ENCODE measurements at regions not wholly inside any gene's neighbourhood (a gene's known extent, or its start where the extent isn't known, plus 50 kb on each side); places are given as distances from the start of the nearest gene placed in this dataset.

- no peaks in the 10 kb centered on the region for H3K4me1 Mint-ChIP-seq (ENCODE audit: low read depth)
- no peaks in the 10 kb centered on the region for H3K36me3 Mint-ChIP-seq (ENCODE audit: insufficient read depth)
- no peaks in the 10 kb centered on the region for H3K27me3 Mint-ChIP-seq (ENCODE audit: low read depth)
- DNase-seq, result no peak
- no peak overlapping the region for H3K4me3 Mint-ChIP-seq
- peaks cover 15% of the 10 kb centered on the region for H3K9me3 Mint-ChIP-seq
- no peak for ATAC-seq
These were observed 1013.3 kb upstream of the SEMA6D start for GRCh38 chr15:46703871-46704637.

- Mint-ChIP-seq H3K4me3 (no peak overlapping the region), H3K9me3 (peaks cover 19% of the 10 kb centered on the region), H3K36me3 (ENCODE audit: insufficient read depth) (no peaks in the 10 kb centered on the region), H3K27me3 (ENCODE audit: low read depth) (no peaks in the 10 kb centered on the region), H3K4me1 (ENCODE audit: low read depth) (no peaks in the 10 kb centered on the region)
- DNase-seq, result no peak
- ATAC-seq, result no peak
These were observed 1009.9 kb upstream of the SEMA6D start for GRCh38 chr15:46707452-46707851.

GRCh38 chr15:46708226-46708625 lies 1009.1 kb upstream of the SEMA6D start:
- no peak for ATAC-seq
- no peaks in the 10 kb centered on the region for H3K4me1 Mint-ChIP-seq (ENCODE audit: low read depth)
- no peak overlapping the region for H3K4me3 Mint-ChIP-seq
- no peaks in the 10 kb centered on the region for H3K36me3 Mint-ChIP-seq (ENCODE audit: insufficient read depth)
- peaks cover 19% of the 10 kb centered on the region for H3K9me3 Mint-ChIP-seq
- H3K27me3 Mint-ChIP-seq (ENCODE audit: low read depth), result no peaks in the 10 kb centered on the region
- no peak for DNase-seq

GRCh38 chr15:46709460-46710083 lies 1007.7 kb upstream of the SEMA6D start:
- Mint-ChIP-seq H3K4me1 (ENCODE audit: low read depth) (no peaks in the 10 kb centered on the region), H3K9me3 (peaks cover 23% of the 10 kb centered on the region), H3K4me3 (no peak overlapping the region)

GRCh38 chr15:46710401-46710960 lies 1006.8 kb upstream of the SEMA6D start:
- H3K4me1 Mint-ChIP-seq (ENCODE audit: low read depth), result no peaks in the 10 kb centered on the region
- H3K9me3 Mint-ChIP-seq, result peaks cover 19% of the 10 kb centered on the region
- DNase-seq, result no peak
- H3K27me3 Mint-ChIP-seq (ENCODE audit: low read depth), result no peaks in the 10 kb centered on the region
- no peak for ATAC-seq
- no peaks in the 10 kb centered on the region for H3K36me3 Mint-ChIP-seq (ENCODE audit: insufficient read depth)
- H3K4me3 Mint-ChIP-seq, result no peak overlapping the region

More at GRCh38 chr15:46709460-46710083, 1007.7 kb upstream of the SEMA6D start:
- no peaks in the 10 kb centered on the region for H3K27me3 Mint-ChIP-seq (ENCODE audit: low read depth)
- ATAC-seq (no peak), DNase-seq (no peak)
- no peaks in the 10 kb centered on the region for H3K36me3 Mint-ChIP-seq (ENCODE audit: insufficient read depth)

GRCh38 chr15:46713045-46713444 lies 1004.3 kb upstream of the SEMA6D start:
- Mint-ChIP-seq H3K4me3 (no peak overlapping the region), H3K27me3 (ENCODE audit: low read depth) (no peaks in the 10 kb centered on the region), H3K4me1 (ENCODE audit: low read depth) (no peaks in the 10 kb centered on the region), H3K36me3 (ENCODE audit: insufficient read depth) (no peaks in the 10 kb centered on the region), H3K9me3 (peaks cover 10% of the 10 kb centered on the region)
- no peak for DNase-seq
- no peak for ATAC-seq

DNA sequence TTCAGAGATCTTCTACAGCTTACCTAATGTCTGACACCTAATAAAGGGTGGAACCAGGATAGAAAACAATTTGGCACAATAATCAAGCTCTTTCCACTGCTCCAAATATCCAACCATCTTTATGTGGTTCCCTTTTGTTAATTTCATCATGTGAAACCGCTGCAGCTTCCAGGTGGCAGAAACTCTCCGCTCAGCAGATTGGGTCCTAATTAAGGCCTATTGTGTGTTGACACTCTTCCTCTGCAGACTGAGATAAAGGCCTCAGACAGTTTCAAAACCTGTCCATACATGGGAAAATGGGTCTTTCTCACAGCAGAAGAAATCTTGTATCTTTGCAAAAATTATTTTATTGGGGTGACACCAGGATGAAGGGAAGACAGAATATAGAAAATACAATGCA lies 1002.4 kb upstream of the SEMA6D start:
- DNase-seq (no peak), ATAC-seq (no peak)
- Mint-ChIP-seq H3K36me3 (ENCODE audit: insufficient read depth) (no peaks in the 10 kb centered on the region), H3K9me3 (peaks cover 11% of the 10 kb centered on the region), H3K27me3 (ENCODE audit: low read depth) (no peaks in the 10 kb centered on the region), H3K4me3 (no peak overlapping the region), H3K4me1 (ENCODE audit: low read depth) (no peaks in the 10 kb centered on the region)

GRCh38 chr15:46723308-46723707 lies 994.0 kb upstream of the SEMA6D start:
- H3K27me3 Mint-ChIP-seq (ENCODE audit: low read depth), result no peaks in the 10 kb centered on the region
- peaks cover 31% of the 10 kb centered on the region for H3K9me3 Mint-ChIP-seq
- H3K4me1 Mint-ChIP-seq (ENCODE audit: low read depth), result no peaks in the 10 kb centered on the region
- DNase-seq (no peak), ATAC-seq (no peak)
- no peaks in the 10 kb centered on the region for H3K36me3 Mint-ChIP-seq (ENCODE audit: insufficient read depth)
- H3K4me3 Mint-ChIP-seq, result no peak overlapping the region

DNA sequence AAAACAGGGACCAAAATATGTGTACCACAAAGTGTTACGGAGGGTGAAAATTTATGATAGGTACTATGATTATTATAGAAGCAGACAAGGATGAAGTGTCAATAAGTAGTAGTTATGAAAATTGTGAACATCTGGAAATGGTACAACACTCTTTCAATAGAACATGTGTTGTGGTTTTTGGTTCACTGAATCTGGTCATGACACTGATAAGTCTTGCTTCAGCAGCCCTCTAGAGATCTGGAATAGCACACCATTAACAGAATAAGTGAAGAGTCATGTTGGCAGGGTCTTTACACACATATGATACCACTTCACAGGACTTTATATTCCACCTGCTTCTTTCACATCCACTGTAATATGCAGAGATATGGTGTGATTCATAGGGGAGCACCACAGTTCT lies 985.2 kb upstream of the SEMA6D start:
- DNase-seq, result no peak
- H3K27me3 Mint-ChIP-seq (ENCODE audit: low read depth), result no peaks in the 10 kb centered on the region
- H3K4me3 Mint-ChIP-seq, result no peak overlapping the region

DNA sequence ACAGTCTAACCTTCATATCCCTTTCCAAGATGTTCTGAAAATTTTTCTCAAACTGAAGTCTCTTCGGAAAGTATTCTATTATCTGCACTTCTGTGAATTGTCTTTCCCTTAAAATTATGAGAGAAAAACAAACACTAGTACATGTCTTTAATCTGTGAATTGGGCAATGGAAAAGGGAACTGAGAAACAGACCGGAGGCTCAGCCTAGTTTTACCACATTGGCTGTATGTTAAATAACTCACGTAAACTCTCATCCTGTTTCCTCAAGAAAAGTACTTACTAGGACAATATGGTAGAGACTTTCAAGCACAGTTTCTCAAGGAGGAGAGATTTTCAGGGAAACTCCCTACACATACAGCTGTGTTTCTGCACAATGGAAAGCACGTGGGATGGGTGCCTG lies 982.2 kb upstream of the SEMA6D start:
- Mint-ChIP-seq H3K4me3 (no peak overlapping the region), H3K4me1 (ENCODE audit: low read depth) (no peaks in the 10 kb centered on the region), H3K9me3 (peaks cover 17% of the 10 kb centered on the region), H3K27me3 (ENCODE audit: low read depth) (no peaks in the 10 kb centered on the region), H3K36me3 (ENCODE audit: insufficient read depth) (no peaks in the 10 kb centered on the region)
- ATAC-seq, result no peak
- no peak for DNase-seq

More for the DNA sequence above, 985.2 kb upstream of the SEMA6D start:
- no peak for ATAC-seq
- Mint-ChIP-seq H3K9me3 (peaks cover 28% of the 10 kb centered on the region), H3K4me1 (ENCODE audit: low read depth) (no peaks in the 10 kb centered on the region), H3K36me3 (ENCODE audit: insufficient read depth) (no peaks in the 10 kb centered on the region)

DNA sequence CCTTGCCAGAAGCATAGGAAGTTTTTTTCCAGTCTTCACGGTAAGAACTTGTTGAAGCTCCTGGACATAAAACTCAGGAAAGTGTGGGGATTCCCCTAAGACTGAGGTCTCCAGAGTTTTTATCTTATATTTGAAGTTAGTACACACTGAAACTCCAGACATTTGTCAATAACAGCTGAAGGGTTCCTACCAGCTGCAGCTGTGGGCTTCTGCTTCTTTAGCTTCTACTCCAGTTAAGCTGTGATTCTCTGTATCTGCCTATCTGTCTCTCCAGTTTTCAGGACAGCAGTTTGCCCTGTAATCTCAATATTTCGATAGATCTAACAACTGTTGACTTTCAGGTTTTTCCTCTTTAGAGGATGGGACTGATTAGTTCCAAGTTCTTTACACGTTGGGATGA lies 966.0 kb upstream of the SEMA6D start:
- no peak for DNase-seq
- Mint-ChIP-seq H3K9me3 (peaks cover 19% of the 10 kb centered on the region), H3K4me1 (ENCODE audit: low read depth) (no peaks in the 10 kb centered on the region), H3K27me3 (ENCODE audit: low read depth) (no peaks in the 10 kb centered on the region), H3K4me3 (no peak overlapping the region), H3K36me3 (ENCODE audit: insufficient read depth) (no peaks in the 10 kb centered on the region)
- no peak for ATAC-seq

GRCh38 chr15:46753946-46754345 lies 963.4 kb upstream of the SEMA6D start:
- peaks cover 27% of the 10 kb centered on the region for H3K9me3 Mint-ChIP-seq
- no peaks in the 10 kb centered on the region for H3K27me3 Mint-ChIP-seq (ENCODE audit: low read depth)
- no peaks in the 10 kb centered on the region for H3K4me1 Mint-ChIP-seq (ENCODE audit: low read depth)
- H3K36me3 Mint-ChIP-seq (ENCODE audit: insufficient read depth), result no peaks in the 10 kb centered on the region
- H3K4me3 Mint-ChIP-seq, result no peak overlapping the region
- DNase-seq (no peak), ATAC-seq (no peak)

DNA sequence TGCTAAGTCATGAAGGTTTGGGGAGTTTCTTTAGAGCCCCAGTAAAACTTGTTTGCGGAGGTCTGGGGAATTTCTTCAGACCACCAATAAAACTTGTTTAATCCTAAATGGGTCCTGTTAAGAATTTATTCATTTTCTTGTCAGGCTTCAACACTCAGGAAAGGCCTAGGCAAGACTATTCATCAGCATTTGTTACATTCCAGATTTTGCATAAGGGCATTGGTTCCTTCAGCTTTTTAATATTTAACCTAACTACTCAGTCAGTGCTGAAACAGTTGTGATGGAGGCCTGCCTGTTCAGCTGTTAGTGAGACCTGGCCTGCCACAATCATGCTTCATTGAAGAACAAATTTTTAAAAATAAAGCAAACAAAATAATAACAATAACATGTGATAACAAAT lies 954.2 kb upstream of the SEMA6D start:
- no peak for ATAC-seq
- H3K36me3 Mint-ChIP-seq (ENCODE audit: insufficient read depth), result no peaks in the 10 kb centered on the region
- H3K4me1 Mint-ChIP-seq (ENCODE audit: low read depth), result no peaks in the 10 kb centered on the region
- H3K9me3 Mint-ChIP-seq, result peaks cover 12% of the 10 kb centered on the region
- H3K27me3 Mint-ChIP-seq (ENCODE audit: low read depth), result no peaks in the 10 kb centered on the region
- no peak overlapping the region for H3K4me3 Mint-ChIP-seq
- DNase-seq, result no peak

- H3K9me3 Mint-ChIP-seq, result peaks cover 23% of the 10 kb centered on the region
- no peaks in the 10 kb centered on the region for H3K27me3 Mint-ChIP-seq (ENCODE audit: low read depth)
- ATAC-seq, result no peak
- H3K4me1 Mint-ChIP-seq (ENCODE audit: low read depth), result no peaks in the 10 kb centered on the region
- no peak for DNase-seq
- no peaks in the 10 kb centered on the region for H3K36me3 Mint-ChIP-seq (ENCODE audit: insufficient read depth)
- H3K4me3 Mint-ChIP-seq, result no peak overlapping the region
These were observed 952.5 kb upstream of the SEMA6D start for GRCh38 chr15:46764851-46765250.

GRCh38 chr15:46766021-46766420 lies 951.3 kb upstream of the SEMA6D start:
- Mint-ChIP-seq H3K4me3 (no peak overlapping the region), H3K4me1 (ENCODE audit: low read depth) (no peaks in the 10 kb centered on the region), H3K27me3 (ENCODE audit: low read depth) (no peaks in the 10 kb centered on the region), H3K9me3 (peaks cover 23% of the 10 kb centered on the region), H3K36me3 (ENCODE audit: insufficient read depth) (no peaks in the 10 kb centered on the region)
- no peak for ATAC-seq
- no peak for DNase-seq

Measured in activated T-cell treated with anti-CD3 and anti-CD28 coated beads, Interleukin-2, amount 50 U/mL, for 4 hours (primary cell).